ENCODE measurements at regions not wholly inside any gene's neighbourhood (a gene's known extent, or its start where the extent isn't known, plus 50 kb on each side); places are given as distances from the start of the nearest gene placed in this dataset.
"Not testable (repeated sequence)": the region's sequence is repeated elsewhere in the genome, so short reads cannot be mapped to it uniquely, and the experiment has no call there.

DNA sequence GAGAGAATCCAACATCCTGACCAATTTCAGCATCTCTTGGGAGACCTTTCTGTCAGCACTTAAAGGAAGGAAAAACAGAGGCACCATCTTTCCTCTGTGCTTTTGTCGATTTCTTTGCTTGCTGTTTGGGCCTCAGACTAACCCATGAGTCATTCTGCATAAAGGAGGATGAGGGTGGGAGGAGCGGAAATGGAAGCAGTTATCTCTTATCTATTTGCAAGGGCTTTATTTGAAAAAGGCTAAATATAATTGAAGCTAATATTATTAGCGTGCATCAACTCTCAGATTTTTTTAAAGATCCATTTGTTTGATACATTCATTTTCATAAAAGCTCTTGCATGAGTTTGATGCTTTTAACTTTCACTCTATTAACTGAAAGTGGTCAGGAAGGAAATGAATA lies 72.9 kb downstream of the ZNF622 start:
- no peaks in the 10 kb centered on the region for H3K4me1 Mint-ChIP-seq (ENCODE audit: low read depth)
- intact Hi-C loops (cut with micrococcal nuclease): no loop called here
- H3K27ac Mint-ChIP-seq: no peak overlapping the region
- DNase-seq: no peak
- no peaks in the 10 kb centered on the region for H3K36me3 Mint-ChIP-seq (ENCODE audit: low read depth)
- CTCF ChIA-PET: no interaction called here
- H3K9me3 Mint-ChIP-seq: no peaks in the 10 kb centered on the region
- H3K27me3 Mint-ChIP-seq (ENCODE audit: low read depth): no peaks in the 10 kb centered on the region
- no peak overlapping the region for H3K4me3 Mint-ChIP-seq

DNA sequence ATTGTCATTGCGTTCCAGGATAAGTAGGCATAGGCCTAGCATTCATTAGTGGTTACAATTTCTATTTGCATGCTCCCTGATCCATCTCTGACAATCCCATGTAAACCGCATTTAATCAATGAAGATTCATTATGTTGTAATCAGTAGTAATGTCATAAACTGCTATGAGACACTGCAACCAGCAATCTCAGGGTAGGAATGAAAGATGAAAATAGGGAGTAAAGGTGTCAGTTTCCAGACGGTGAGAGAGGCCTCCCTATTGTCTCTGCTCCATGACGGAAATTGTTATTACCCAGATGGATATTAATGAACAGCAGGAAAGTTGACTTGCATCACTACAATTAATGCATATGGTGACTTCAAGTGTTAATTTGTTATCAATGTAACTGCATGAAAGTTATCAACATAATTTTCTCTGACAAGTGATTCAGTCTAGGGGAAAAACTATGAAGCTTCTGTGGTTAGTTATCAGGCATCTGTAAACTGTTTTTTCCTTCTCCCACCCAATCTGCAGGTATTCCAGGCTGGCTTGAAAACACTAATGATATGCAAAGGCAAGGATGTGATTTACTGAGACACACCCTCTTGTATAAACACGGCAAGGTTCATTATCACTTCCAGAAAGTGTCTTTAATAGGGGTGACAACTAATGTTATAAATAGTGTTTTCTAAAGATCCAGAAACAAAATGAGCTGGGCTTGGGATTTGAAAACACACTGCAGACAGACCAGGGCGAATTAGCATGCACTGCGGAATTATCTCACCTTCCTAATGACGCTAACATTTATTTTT lies 73.5 kb downstream of the ZNF622 start:
- intact Hi-C loops (cut with micrococcal nuclease): no loop called here
- Mint-ChIP-seq H3K4me1 (ENCODE audit: low read depth) (no peaks in the 10 kb centered on the region), H3K9me3 (no peaks in the 10 kb centered on the region), H3K27ac (no peak overlapping the region), H3K27me3 (ENCODE audit: low read depth) (no peaks in the 10 kb centered on the region), H3K4me3 (no peak overlapping the region), H3K36me3 (ENCODE audit: low read depth) (no peaks in the 10 kb centered on the region)
- DNase-seq: no peak
- CTCF ChIA-PET: no interaction called here

DNA sequence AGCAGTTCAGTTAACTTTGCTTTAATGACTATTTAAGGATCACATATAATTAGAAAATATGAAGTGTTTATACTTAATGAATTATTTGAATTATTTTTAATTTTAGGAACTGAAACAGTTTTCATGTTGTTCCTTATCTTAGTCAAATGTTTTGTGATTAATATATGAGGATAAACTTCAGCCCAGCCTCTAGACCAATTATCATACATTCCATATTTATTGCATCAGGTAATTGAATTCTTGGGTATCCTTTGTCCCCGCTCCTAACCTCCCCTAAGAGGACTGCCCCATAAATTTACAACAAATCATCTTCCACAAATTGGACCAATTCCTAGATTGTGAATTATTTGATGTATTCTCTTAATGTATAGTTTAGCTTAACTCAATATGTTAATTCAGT lies 74.8 kb downstream of the ZNF622 start:
- H3K9me3 Mint-ChIP-seq: no peaks in the 10 kb centered on the region
- no peak overlapping the region for H3K4me3 Mint-ChIP-seq
- no peak overlapping the region for H3K27ac Mint-ChIP-seq
- no peaks in the 10 kb centered on the region for H3K36me3 Mint-ChIP-seq (ENCODE audit: low read depth)
- DNase-seq: no peak
- intact Hi-C loops (cut with micrococcal nuclease): no loop called here
- H3K27me3 Mint-ChIP-seq (ENCODE audit: low read depth): no peaks in the 10 kb centered on the region
- H3K4me1 Mint-ChIP-seq (ENCODE audit: low read depth): no peaks in the 10 kb centered on the region
- CTCF ChIA-PET: no interaction called here

GRCh38 chr5:16385516-16386090 lies 80.0 kb downstream of the ZNF622 start:
- DNase-seq: no peak
- intact Hi-C loops (cut with micrococcal nuclease): no loop called here
- H3K4me3 Mint-ChIP-seq: no peak overlapping the region
- CTCF ChIA-PET: no interaction called here
- H3K36me3 Mint-ChIP-seq (ENCODE audit: low read depth): no peaks in the 10 kb centered on the region
- peaks cover 4% of the 10 kb centered on the region for H3K27me3 Mint-ChIP-seq (ENCODE audit: low read depth)
- H3K4me1 Mint-ChIP-seq (ENCODE audit: low read depth): no peaks in the 10 kb centered on the region
- H3K9me3 Mint-ChIP-seq: no peaks in the 10 kb centered on the region
- no peak overlapping the region for H3K27ac Mint-ChIP-seq

GRCh38 chr5:16384804-16385203 lies 80.8 kb downstream of the ZNF622 start:
- Mint-ChIP-seq H3K4me3 (no peak overlapping the region), H3K4me1 (ENCODE audit: low read depth) (no peaks in the 10 kb centered on the region)
- CTCF ChIA-PET: no interaction called here

DNA sequence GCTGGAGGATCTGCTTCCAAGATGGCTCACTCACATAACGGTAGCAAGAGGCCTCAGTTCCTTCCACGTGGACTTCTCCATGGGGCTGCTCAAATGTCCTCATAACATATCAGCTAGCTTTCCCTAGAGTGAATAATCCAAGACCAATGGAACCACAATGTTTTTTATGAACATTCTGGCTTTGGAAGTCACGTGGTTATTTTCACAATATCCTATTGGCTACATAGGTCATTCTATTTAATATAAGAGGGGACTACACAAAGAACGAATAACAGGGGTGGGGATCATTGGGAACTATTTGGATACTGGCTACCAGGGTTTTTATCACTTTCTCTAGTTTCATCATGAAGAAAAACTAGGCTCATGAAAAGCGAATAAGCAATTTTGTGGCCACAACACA lies 81.4 kb downstream of the ZNF622 start:
- Mint-ChIP-seq H3K9me3 (no peaks in the 10 kb centered on the region), H3K4me1 (ENCODE audit: low read depth) (no peaks in the 10 kb centered on the region), H3K36me3 (ENCODE audit: low read depth) (no peaks in the 10 kb centered on the region), H3K27me3 (ENCODE audit: low read depth) (peaks cover 6% of the 10 kb centered on the region), H3K27ac (no peak overlapping the region), H3K4me3 (no peak overlapping the region)
- no peak for DNase-seq
- intact Hi-C loops (cut with micrococcal nuclease): no loop called here
- CTCF ChIA-PET: no interaction called here

More at GRCh38 chr5:16384804-16385203, 80.8 kb downstream of the ZNF622 start:
- Mint-ChIP-seq H3K36me3 (ENCODE audit: low read depth) (no peaks in the 10 kb centered on the region), H3K27me3 (ENCODE audit: low read depth) (peaks cover 6% of the 10 kb centered on the region), H3K27ac (no peak overlapping the region), H3K9me3 (no peaks in the 10 kb centered on the region)
- DNase-seq: no peak
- intact Hi-C loops (cut with micrococcal nuclease): no loop called here

DNA sequence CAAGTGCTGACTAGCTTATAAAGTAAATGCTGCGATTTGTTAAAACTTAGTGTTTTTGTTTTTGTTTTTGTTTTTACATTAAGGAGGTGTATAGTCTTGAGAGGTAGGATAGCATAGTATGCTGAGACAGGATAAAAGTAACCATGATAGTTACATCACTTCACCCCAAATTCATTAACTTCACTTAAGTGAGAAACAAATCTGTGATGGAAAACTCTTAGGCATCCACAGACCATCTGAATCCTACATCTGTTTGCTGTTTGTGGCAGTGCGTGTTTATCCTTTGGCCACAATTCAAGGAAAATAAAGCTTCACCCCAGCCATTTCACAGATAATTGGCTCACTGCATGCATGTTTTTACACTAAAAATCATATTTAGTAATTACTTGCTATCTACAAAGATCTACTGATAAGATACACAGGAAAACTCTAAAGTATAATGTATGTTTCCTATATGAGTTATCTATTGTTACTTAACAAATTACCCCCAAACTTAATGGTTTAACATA lies 82.0 kb downstream of the ZNF622 start:
- H3K4me1 Mint-ChIP-seq (ENCODE audit: low read depth): no peaks in the 10 kb centered on the region
- H3K4me3 Mint-ChIP-seq: no peak overlapping the region
- peaks cover 6% of the 10 kb centered on the region for H3K27me3 Mint-ChIP-seq (ENCODE audit: low read depth)
- H3K36me3 Mint-ChIP-seq (ENCODE audit: low read depth): no peaks in the 10 kb centered on the region
- intact Hi-C loops (cut with micrococcal nuclease): no loop called here
- CTCF ChIA-PET: no interaction called here
- H3K27ac Mint-ChIP-seq: no peak overlapping the region
- no peak for DNase-seq
- H3K9me3 Mint-ChIP-seq: no peaks in the 10 kb centered on the region

DNA sequence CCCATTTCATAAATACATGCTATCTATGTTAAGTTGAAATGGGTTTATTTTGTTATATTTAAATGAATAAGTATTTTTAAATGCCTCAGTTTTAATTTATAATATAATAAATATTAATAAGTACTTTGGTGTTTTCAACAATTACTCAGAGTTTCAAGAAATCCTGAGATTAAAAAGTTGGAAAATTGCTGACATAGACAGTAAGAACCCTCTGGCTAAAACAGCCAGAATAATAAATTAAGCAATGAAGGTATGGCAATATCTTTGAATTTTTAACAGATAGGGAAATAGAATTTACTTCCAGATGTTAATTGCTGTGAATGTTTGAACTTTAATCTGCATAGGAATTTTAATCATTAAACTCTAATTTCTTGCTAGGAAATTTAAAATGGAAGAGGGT lies 83.6 kb downstream of the ZNF622 start:
- H3K4me1 Mint-ChIP-seq (ENCODE audit: low read depth): no peaks in the 10 kb centered on the region
- CTCF ChIA-PET: no interaction called here
- H3K36me3 Mint-ChIP-seq (ENCODE audit: low read depth): no peaks in the 10 kb centered on the region
- no peak for DNase-seq
- intact Hi-C loops (cut with micrococcal nuclease): no loop called here
- peaks cover 8% of the 10 kb centered on the region for H3K27me3 Mint-ChIP-seq (ENCODE audit: low read depth)
- no peak overlapping the region for H3K4me3 Mint-ChIP-seq
- no peak overlapping the region for H3K27ac Mint-ChIP-seq
- H3K9me3 Mint-ChIP-seq: no peaks in the 10 kb centered on the region

GRCh38 chr5:16378762-16379161 lies 86.8 kb downstream of the ZNF622 start:
- CTCF ChIA-PET: interaction anchor here (0.6 kb wide), 1 partner anchor 81 kb away, joined by 3 read pairs; no protein-coding TSS in a partner anchor
- Mint-ChIP-seq H3K4me1 (ENCODE audit: low read depth) (no peaks in the 10 kb centered on the region), H3K27ac (no peak overlapping the region), H3K36me3 (ENCODE audit: low read depth) (no peaks in the 10 kb centered on the region), H3K4me3 (no peak overlapping the region), H3K27me3 (ENCODE audit: low read depth) (peaks cover 10% of the 10 kb centered on the region), H3K9me3 (no peaks in the 10 kb centered on the region)
- no peak for DNase-seq
- intact Hi-C loops (cut with micrococcal nuclease): no loop called here

- Mint-ChIP-seq H3K9me3 (no peaks in the 10 kb centered on the region), H3K27ac (no peak overlapping the region), H3K4me3 (no peak overlapping the region), H3K27me3 (ENCODE audit: low read depth) (peaks cover 5% of the 10 kb centered on the region), H3K4me1 (ENCODE audit: low read depth) (no peaks in the 10 kb centered on the region), H3K36me3 (ENCODE audit: low read depth) (no peaks in the 10 kb centered on the region)
- no peak for DNase-seq
- intact Hi-C loops (cut with micrococcal nuclease): no loop called here
- CTCF ChIA-PET: interaction anchor here (0.6 kb wide), 1 partner anchor 18 kb away, joined by 8 read pairs; no protein-coding TSS in a partner anchor
Observed at GRCh38 chr5:16372493-16372892, 93.1 kb downstream of the ZNF622 start.

DNA sequence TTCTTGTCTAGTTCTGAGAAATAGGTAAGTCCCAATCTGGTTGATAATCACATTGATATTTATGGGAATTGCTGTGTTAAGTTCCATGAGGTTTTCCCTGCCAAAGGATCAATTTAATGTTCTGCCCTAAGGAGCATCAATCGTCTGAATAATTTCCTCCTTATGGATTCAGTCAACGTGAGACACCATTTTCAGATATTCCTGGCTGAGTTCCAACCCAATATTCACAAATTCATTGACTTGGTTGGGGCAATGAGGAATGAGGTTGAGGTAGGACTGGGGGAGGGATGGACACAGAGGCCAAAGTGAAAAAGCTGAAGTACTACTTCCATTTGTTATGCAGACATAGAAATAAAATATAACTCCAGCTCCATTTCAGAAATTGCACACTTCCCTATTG lies 99.1 kb downstream of the ZNF622 start:
- Mint-ChIP-seq H3K9me3 (no peaks in the 10 kb centered on the region), H3K4me3 (no peak overlapping the region), H3K36me3 (ENCODE audit: low read depth) (no peaks in the 10 kb centered on the region), H3K27me3 (ENCODE audit: low read depth) (peaks cover 5% of the 10 kb centered on the region), H3K27ac (no peak overlapping the region), H3K4me1 (ENCODE audit: low read depth) (no peaks in the 10 kb centered on the region)
- CTCF ChIA-PET: interaction anchor here (0.9 kb wide), 1 partner anchor 16 kb away, joined by 3 read pairs; no protein-coding TSS in a partner anchor
- DNase-seq: no peak
- intact Hi-C loops (cut with micrococcal nuclease): no loop called here

DNA sequence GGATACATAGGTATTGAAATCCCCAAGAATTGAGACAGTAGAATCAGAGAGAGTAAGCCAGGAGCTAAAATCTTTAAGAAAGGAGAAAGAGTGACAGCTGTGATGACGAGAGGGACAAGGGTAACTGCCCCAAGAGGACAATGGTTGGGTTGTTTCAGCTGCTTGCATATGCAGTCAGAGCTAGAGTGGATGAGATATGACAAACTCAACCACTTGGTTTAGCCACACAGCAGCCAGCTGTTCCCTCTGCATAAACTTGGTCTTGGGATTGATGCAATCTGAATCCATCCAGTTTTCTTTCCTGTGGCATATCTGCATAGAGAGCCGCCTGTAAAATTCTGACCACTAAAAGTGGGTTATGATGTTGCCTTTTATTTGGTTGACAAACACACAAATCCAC lies 100.7 kb downstream of the ZNF622 start:
- Mint-ChIP-seq H3K4me1 (ENCODE audit: low read depth) (no peaks in the 10 kb centered on the region), H3K36me3 (ENCODE audit: low read depth) (no peaks in the 10 kb centered on the region), H3K9me3 (no peaks in the 10 kb centered on the region), H3K27ac (no peak overlapping the region), H3K4me3 (no peak overlapping the region), H3K27me3 (ENCODE audit: low read depth) (peaks cover 5% of the 10 kb centered on the region)
- intact Hi-C loops (cut with micrococcal nuclease): no loop called here
- no peak for DNase-seq
- CTCF ChIA-PET: interaction anchor here (0.6 kb wide), 2 partner anchors 37 to 66 kb away, joined by 3 read pairs; no protein-coding TSS in a partner anchor

GRCh38 chr5:16353439-16353838 lies 112.2 kb downstream of the ZNF622 start:
- intact Hi-C loops (cut with micrococcal nuclease); CTCF ChIA-PET; H3K27ac Mint-ChIP-seq; H3K4me1 Mint-ChIP-seq (ENCODE audit: low read depth); H3K9me3 Mint-ChIP-seq; H3K27me3 Mint-ChIP-seq (ENCODE audit: low read depth); DNase-seq; H3K4me3 Mint-ChIP-seq; H3K36me3 Mint-ChIP-seq (ENCODE audit: low read depth): not testable (repeated sequence)
